ENCODE measurements at regions not wholly inside any gene's neighbourhood (a gene's known extent, or its start where the extent isn't known, plus 50 kb on each side); places are given as distances from the start of the nearest gene placed in this dataset.

GRCh38 chr13:109422161-109422560, 364.2 kb downstream of the IRS2 start:
- no peak for TF ChIP-seq CTCF (IDR thresholded peaks at IDR 0.05)
- TF ChIP-seq POLR2A (IDR thresholded peaks at IDR 0.05): no peak

Data from vagina (tissue), 2 donors.